K562 (cell line): ENCODE measurements at regions not wholly inside any gene's neighbourhood (a gene's known extent, or its start where the extent isn't known, plus 50 kb on each side); places are given as distances from the start of the nearest gene placed in this dataset.

Experiments
- ARID1B ChIP-seq: fragments of 450-650 bp; IDR thresholded peaks from 2 replicates; pipeline ENCODE4 v1.6.1; 2016; ENCODE audit warnings: antibody characterized with exemption, mild to moderate bottlenecking, inconsistent platforms
- ARID2 ChIP-seq: fragments of 450-650 bp; IDR thresholded peaks from 2 replicates; pipeline ENCODE4 v1.6.1; 2017; ENCODE audit warnings: antibody characterized with exemption, mild to moderate bottlenecking
- BDP1 ChIP-seq: IDR thresholded peaks from 3 replicates; pipeline ENCODE4 v1.6.1; 2011; ENCODE audit not compliant: insufficient read length, insufficient read depth
- CBFA2T2 ChIP-seq: fragments of 450-650 bp; conservative IDR thresholded peaks from 2 replicates; pipeline ENCODE4 v1.6.1; 2017; ENCODE audit warnings: mild to moderate bottlenecking
- CBFA2T3 ChIP-seq: fragments of 450-650 bp; IDR thresholded peaks from 2 replicates; pipeline ENCODE4 v1.6.1; 2017
- CEBPG ChIP-seq, 3 experiments: fragments of 200-800 bp in 1 of 3; sonication (Bioruptor generic) in 1 of 3; sonication (generic) in 1 of 3; formaldehyde crosslinking in 1 of 3; IDR thresholded peaks in 2 of 3; conservative IDR thresholded peaks in 1 of 3; 2 replicates each; pipeline versions ENCODE4 v1.6.1 to v1.8.0; 2016 to 2022; ENCODE audit warnings: missing compliant biosample characterization in 2 of 3, missing genetic modification characterization in 2 of 3, mild to moderate bottlenecking in 1 of 3, missing genetic modification reagents in 1 of 3
- EWSR1 ChIP-seq: fragments of 450-650 bp; IDR thresholded peaks from 2 replicates; pipeline ENCODE4 v1.6.1; 2018; ENCODE audit warnings: borderline replicate concordance, mild to moderate bottlenecking, low read depth, moderate library complexity; ENCODE audit not compliant: partially characterized antibody
- JUND ChIP-seq, 2 experiments: IDR thresholded peaks; 2 replicates in 1 of 2; 3 replicates in 1 of 2; pipeline ENCODE4 v1.6.1; 2011; ENCODE audit warnings: borderline replicate concordance in 2 of 2, low read depth in 2 of 2, low read length in 2 of 2, improper control_type of control experiment in 1 of 2, missing biosample characterization in 1 of 2, missing genetic modification characterization in 1 of 2, missing genetic modification reagents in 1 of 2
- KLF13 ChIP-seq: fragments of 450-650 bp; IDR thresholded peaks from 2 replicates; pipeline ENCODE4 v1.6.1; 2016; ENCODE audit warnings: missing genetic modification characterization, low read depth, mild to moderate bottlenecking, missing compliant biosample characterization, moderate library complexity, borderline replicate concordance
- RFX5 ChIP-seq: IDR thresholded peaks from 2 replicates; pipeline ENCODE4 v1.6.1; 2011; ENCODE audit warnings: low read depth, mild to moderate bottlenecking, improper control_type of control experiment, low read length
- RUNX1 ChIP-seq: sonication (generic); IDR thresholded peaks from 2 replicates; pipeline ENCODE4 v1.6.1; 2016; ENCODE audit warnings: antibody characterized with exemption, low read depth
- SNRNP70 ChIP-seq: fragments of 200-400 bp; formaldehyde crosslinking; optimal IDR thresholded peaks from 2 replicates; pipeline ENCODE3; 2017; ENCODE audit warnings: low read depth, low read length
- TFAM ChIP-seq: fragments of 250-450 bp; sonication (Bioruptor Pico); conservative IDR thresholded peaks from 2 replicates; pipeline ENCODE4 v1.5.0; 2021; ENCODE audit warnings: mild to moderate bottlenecking, moderate library complexity
- TRIM28 ChIP-seq: fragments of 450-650 bp; IDR thresholded peaks from 2 replicates; pipeline ENCODE4 v1.6.1; 2017
- ZNF232 ChIP-seq: sonication (generic); formaldehyde crosslinking; IDR thresholded peaks from 2 replicates; pipeline ENCODE4 v1.8.0; 2022; ENCODE audit warnings: mild to moderate bottlenecking, missing genetic modification reagents
- ZNF324 ChIP-seq: fragments of 250-450 bp; sonication (Bioruptor Pico); IDR thresholded peaks from 2 replicates; pipeline ENCODE4 v1.4.0; 2020; ENCODE audit warnings: mild to moderate bottlenecking
- ZNF408 ChIP-seq: fragments of 250-450 bp; sonication (Bioruptor Pico); IDR thresholded peaks from 2 replicates; pipeline ENCODE4 v1.4.0; 2020; ENCODE audit warnings: low read depth, mild to moderate bottlenecking, moderate library complexity
- ZNF583 ChIP-seq: fragments of 250-450 bp; sonication (Bioruptor Pico); IDR thresholded peaks from 2 replicates; pipeline ENCODE4 v1.4.0; 2020
- TF ChIP-seq, protein P1 (sequence below): sonication (generic); formaldehyde crosslinking; IDR thresholded peaks from 2 replicates; pipeline ENCODE4 v1.8.0; 2022; ENCODE audit warnings: mild to moderate bottlenecking, missing genetic modification reagents
- TF ChIP-seq, protein P2 (sequence below): fragments of 250-450 bp; sonication (Bioruptor Pico); IDR thresholded peaks from 2 replicates; pipeline ENCODE4 v1.9.0; 2021; ENCODE audit warnings: mild to moderate bottlenecking, inconsistent platforms
- TF ChIP-seq, protein P3 (sequence below): fragments of 250-450 bp; sonication (Bioruptor Pico); IDR thresholded peaks from 2 replicates; pipeline ENCODE4 v1.4.0; 2020

DNA sequence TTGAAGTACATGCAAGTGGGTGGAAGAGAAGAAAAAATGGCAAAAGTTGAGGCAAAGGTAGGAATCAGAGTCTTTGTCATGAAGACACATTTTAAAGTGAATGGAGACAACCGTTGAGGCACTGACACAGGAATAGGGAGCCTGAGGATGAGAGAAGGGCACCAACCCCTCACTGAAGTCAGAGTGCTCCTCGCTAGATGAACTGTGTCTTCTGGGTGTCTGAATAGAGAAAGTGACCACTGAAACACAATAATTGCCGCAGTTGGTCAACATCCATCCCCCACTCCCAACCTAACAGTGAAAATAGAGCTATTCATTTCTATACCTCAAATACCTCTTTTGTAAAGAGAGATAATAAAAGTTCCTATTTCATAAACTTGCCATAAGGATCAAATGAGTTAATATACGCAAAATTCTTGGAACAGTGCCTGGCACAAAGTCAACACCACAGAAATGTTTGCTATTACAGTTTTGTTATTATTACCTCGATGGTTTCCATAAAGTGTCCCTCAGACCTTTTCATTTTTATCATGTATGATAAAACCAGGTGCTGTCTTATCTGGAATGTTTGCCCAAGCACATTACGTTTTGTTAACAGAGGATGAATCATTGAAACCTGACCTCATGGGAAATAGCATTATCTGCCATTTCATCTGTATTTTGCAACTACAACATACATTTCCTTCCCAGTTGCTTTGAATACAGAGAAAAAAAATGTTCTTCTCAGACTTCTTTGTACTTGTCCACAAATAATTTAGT, 61.8 kb upstream of the SP4 start (continued):
- TF ChIP-seq JUND (IDR thresholded peaks at IDR 0.05; ENCODE audit: borderline replicate concordance, low read depth, low read length) (peak; percentile 80), JUND (tag; IDR thresholded peaks at IDR 0.05; ENCODE audit: borderline replicate concordance, low read depth, low read length) (peak; percentile 79; the same call in 1 of the 3 replicates), SNRNP70 (no peak), CEBPG (CRISPR knock-in tag; IDR thresholded peaks at IDR 0.05) (no peak), CEBPG (tag; conservative IDR thresholded peaks at IDR 0.05 in 1 of 2, IDR thresholded peaks at IDR 0.05 in 1 of 2) (no peak), ZNF408 (no peak), CBFA2T2 (peak; percentile 39), TFAM (CRISPR knock-in tag) (no peak), BDP1 (no peak), ARID1B (peak; percentile 65), ARID2 (no peak), RUNX1 (no peak), TRIM28 (no peak), ZNF232 (CRISPR knock-in tag) (no peak), EWSR1 (no peak), ZNF583 (no peak), ZNF324 (CRISPR knock-in tag) (no peak), KLF13 (no peak), CBFA2T3 (peak; percentile 55; the same call in 1 of the 2 replicates), RFX5 (no peak)
- TF ChIP-seq, protein P1, sequence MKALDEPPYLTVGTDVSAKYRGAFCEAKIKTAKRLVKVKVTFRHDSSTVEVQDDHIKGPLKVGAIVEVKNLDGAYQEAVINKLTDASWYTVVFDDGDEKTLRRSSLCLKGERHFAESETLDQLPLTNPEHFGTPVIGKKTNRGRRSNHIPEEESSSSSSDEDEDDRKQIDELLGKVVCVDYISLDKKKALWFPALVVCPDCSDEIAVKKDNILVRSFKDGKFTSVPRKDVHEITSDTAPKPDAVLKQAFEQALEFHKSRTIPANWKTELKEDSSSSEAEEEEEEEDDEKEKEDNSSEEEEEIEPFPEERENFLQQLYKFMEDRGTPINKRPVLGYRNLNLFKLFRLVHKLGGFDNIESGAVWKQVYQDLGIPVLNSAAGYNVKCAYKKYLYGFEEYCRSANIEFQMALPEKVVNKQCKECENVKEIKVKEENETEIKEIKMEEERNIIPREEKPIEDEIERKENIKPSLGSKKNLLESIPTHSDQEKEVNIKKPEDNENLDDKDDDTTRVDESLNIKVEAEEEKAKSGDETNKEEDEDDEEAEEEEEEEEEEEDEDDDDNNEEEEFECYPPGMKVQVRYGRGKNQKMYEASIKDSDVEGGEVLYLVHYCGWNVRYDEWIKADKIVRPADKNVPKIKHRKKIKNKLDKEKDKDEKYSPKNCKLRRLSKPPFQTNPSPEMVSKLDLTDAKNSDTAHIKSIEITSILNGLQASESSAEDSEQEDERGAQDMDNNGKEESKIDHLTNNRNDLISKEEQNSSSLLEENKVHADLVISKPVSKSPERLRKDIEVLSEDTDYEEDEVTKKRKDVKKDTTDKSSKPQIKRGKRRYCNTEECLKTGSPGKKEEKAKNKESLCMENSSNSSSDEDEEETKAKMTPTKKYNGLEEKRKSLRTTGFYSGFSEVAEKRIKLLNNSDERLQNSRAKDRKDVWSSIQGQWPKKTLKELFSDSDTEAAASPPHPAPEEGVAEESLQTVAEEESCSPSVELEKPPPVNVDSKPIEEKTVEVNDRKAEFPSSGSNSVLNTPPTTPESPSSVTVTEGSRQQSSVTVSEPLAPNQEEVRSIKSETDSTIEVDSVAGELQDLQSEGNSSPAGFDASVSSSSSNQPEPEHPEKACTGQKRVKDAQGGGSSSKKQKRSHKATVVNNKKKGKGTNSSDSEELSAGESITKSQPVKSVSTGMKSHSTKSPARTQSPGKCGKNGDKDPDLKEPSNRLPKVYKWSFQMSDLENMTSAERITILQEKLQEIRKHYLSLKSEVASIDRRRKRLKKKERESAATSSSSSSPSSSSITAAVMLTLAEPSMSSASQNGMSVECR (CRISPR knock-in tag): no peak
- TF ChIP-seq, protein P2, sequence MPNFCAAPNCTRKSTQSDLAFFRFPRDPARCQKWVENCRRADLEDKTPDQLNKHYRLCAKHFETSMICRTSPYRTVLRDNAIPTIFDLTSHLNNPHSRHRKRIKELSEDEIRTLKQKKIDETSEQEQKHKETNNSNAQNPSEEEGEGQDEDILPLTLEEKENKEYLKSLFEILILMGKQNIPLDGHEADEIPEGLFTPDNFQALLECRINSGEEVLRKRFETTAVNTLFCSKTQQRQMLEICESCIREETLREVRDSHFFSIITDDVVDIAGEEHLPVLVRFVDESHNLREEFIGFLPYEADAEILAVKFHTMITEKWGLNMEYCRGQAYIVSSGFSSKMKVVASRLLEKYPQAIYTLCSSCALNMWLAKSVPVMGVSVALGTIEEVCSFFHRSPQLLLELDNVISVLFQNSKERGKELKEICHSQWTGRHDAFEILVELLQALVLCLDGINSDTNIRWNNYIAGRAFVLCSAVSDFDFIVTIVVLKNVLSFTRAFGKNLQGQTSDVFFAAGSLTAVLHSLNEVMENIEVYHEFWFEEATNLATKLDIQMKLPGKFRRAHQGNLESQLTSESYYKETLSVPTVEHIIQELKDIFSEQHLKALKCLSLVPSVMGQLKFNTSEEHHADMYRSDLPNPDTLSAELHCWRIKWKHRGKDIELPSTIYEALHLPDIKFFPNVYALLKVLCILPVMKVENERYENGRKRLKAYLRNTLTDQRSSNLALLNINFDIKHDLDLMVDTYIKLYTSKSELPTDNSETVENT (CRISPR knock-in tag): no peak
- TF ChIP-seq, protein P3, sequence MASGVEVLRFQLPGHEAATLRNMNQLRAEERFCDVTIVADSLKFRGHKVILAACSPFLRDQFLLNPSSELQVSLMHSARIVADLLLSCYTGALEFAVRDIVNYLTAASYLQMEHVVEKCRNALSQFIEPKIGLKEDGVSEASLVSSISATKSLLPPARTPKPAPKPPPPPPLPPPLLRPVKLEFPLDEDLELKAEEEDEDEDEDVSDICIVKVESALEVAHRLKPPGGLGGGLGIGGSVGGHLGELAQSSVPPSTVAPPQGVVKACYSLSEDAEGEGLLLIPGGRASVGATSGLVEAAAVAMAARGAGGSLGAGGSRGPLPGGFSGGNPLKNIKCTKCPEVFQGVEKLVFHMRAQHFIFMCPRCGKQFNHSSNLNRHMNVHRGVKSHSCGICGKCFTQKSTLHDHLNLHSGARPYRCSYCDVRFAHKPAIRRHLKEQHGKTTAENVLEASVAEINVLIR: no peak
